IPS-18a (cell line): ENCODE measurements at regions not wholly inside any gene's neighbourhood (a gene's known extent, or its start where the extent isn't known, plus 50 kb on each side); places are given as distances from the start of the nearest gene placed in this dataset.
A peak's percentile ranks its signal among the peaks of the same experiment; 100 is the strongest.

Source experiments
- H3K27ac ChIP-seq: one replicate; pipeline ENCODE4 v1.5.1; 2013; ENCODE audit warnings: low read length
- H3K27me3 ChIP-seq: one replicate; pipeline ENCODE4 v1.6.1; 2013; ENCODE audit warnings: mild to moderate bottlenecking, low read length; ENCODE audit not compliant: control insufficient read depth, insufficient read depth
- H3K36me3 ChIP-seq: one replicate; pipeline ENCODE4 v1.6.1; 2013; ENCODE audit warnings: low read depth, low read length; ENCODE audit not compliant: control insufficient read depth
- H3K4me1 ChIP-seq: one replicate; pipeline ENCODE4 v1.6.1; 2013; ENCODE audit warnings: low read depth, low read length; ENCODE audit not compliant: control insufficient read depth
- H3K4me3 ChIP-seq: one replicate; pipeline ENCODE4 v1.5.1; 2013; ENCODE audit warnings: low read length
- H3K9ac ChIP-seq: one replicate; pipeline ENCODE4 v1.6.1; 2013; ENCODE audit warnings: mild to moderate bottlenecking, low read length, moderate library complexity
- H3K9me3 ChIP-seq: one replicate; pipeline ENCODE4 v1.6.1; 2013; ENCODE audit warnings: low read depth, low read length; ENCODE audit not compliant: control insufficient read depth

DNA sequence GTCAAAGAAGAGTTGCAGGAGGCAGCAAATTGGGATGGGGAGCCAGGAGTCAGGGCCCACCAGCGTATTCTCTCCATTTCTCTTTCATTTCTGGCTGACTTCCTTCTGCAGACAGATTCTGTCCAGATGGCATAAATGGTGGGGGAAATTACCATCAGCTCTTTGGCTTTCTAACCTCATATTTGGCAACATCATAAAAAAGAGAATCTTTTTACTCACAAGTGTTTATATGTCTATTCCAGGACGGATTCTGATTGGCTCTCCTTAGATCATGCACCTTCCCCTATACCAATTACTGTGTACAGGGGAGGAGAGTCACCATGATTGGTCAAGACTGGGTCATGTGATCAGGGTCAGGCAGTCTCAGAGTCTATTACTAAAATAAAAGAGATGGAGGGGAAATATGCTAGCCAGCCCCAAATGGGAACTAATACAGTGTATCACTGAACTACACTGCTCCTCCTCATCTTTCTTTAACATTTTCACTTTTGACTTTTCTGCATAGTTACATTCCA lies 537.1 kb upstream of the EEF2KMT start:
- H3K9ac ChIP-seq, result no peak overlapping the region
- no peaks in the 10 kb centered on the region for H3K9me3 ChIP-seq
- H3K4me3 ChIP-seq, result no peak overlapping the region
- H3K27ac ChIP-seq, result no peak overlapping the region
- H3K27me3 ChIP-seq, result no peaks in the 10 kb centered on the region
- peaks cover 5% of the 10 kb centered on the region for H3K4me1 ChIP-seq
- no peaks in the 10 kb centered on the region for H3K36me3 ChIP-seq

DNA sequence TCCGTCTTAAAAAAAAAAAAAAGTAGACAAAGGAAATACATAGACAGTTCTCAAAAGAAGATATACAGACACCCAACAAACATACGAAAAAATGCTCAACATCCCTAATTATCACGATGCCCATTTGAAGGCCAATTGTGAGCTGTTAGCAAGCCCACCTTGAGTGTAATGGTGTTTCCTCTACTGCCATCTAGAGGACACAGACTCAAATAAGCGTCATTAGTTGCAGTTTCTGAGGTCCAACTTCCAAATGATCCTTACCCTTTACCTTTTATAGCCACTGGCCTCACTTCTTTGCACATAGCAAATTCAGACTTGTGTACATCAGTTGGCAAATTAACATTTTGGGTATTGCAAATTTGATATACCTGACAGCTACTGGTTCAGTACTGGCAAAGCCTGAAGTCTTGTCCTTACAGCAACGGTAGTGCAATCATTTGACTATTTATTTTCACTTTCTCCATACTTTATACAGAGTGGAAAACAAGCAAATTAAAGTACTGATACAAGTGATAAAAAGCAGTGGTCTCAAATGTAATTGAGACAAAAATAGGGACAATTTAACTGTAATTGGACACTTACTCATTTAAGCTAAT lies 536.3 kb upstream of the EEF2KMT start:
- Histone ChIP-seq H3K4me3 (no peak overlapping the region), H3K4me1 (peaks cover 5% of the 10 kb centered on the region), H3K27me3 (no peaks in the 10 kb centered on the region), H3K9me3 (no peaks in the 10 kb centered on the region), H3K36me3 (no peaks in the 10 kb centered on the region), H3K27ac (no peak overlapping the region), H3K9ac (no peak overlapping the region)

- H3K36me3 ChIP-seq, result no peaks in the 10 kb centered on the region
- H3K27me3 ChIP-seq, result no peaks in the 10 kb centered on the region
- H3K9ac ChIP-seq, result no peak overlapping the region
- no peak overlapping the region for H3K27ac ChIP-seq
- H3K4me1 ChIP-seq, result no peaks in the 10 kb centered on the region
- no peaks in the 10 kb centered on the region for H3K9me3 ChIP-seq
- H3K4me3 ChIP-seq, result no peak overlapping the region
Measured at GRCh38 chr16:5622234-5622884, 524.8 kb upstream of the EEF2KMT start.

DNA sequence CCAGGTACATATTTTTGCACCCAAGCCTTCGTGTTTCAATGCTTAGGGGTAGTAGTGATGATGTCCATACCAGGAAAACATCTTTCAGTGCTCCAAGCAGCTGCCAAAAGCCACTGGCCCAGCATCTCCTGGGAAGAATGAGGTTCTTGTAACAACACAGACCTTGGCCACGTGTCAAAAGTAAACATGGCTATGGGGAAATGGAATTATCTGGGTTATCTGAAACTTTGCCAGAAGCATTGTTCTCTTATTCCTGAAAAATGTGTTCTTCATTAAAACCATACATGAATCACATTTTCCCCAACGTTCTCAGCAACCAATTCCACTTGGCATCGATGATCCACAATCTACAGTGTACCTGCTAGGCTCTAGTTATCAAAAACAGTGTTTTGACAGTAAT lies 524.2 kb upstream of the EEF2KMT start:
- Histone ChIP-seq H3K36me3 (no peaks in the 10 kb centered on the region), H3K9me3 (no peaks in the 10 kb centered on the region), H3K27ac (no peak overlapping the region), H3K4me3 (no peak overlapping the region), H3K9ac (no peak overlapping the region), H3K27me3 (no peaks in the 10 kb centered on the region), H3K4me1 (no peaks in the 10 kb centered on the region)

DNA sequence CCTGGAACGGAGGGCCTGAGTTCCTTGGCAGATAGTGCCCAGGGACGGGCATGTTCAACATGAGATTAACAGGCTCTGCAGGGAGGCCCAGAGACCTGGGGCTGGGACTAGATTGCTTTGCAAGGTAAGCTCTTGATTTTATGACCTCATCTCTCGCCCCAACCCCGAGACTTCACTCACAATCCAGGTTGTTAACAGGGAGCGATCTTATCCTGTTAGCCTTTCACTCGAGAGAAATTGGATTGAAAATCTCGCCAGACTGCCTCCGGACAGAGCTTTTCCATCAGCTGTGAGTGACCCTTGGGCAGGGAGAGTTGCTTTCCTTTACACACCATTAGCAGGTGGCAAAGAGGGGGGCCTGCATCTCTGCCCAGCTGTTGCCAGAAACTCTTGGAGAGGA lies 521.7 kb upstream of the EEF2KMT start:
- Histone ChIP-seq H3K4me3 (no peak overlapping the region), H3K27ac (no peak overlapping the region), H3K9me3 (no peaks in the 10 kb centered on the region), H3K27me3 (no peaks in the 10 kb centered on the region), H3K36me3 (no peaks in the 10 kb centered on the region), H3K9ac (no peak overlapping the region), H3K4me1 (peaks cover 3% of the 10 kb centered on the region)

DNA sequence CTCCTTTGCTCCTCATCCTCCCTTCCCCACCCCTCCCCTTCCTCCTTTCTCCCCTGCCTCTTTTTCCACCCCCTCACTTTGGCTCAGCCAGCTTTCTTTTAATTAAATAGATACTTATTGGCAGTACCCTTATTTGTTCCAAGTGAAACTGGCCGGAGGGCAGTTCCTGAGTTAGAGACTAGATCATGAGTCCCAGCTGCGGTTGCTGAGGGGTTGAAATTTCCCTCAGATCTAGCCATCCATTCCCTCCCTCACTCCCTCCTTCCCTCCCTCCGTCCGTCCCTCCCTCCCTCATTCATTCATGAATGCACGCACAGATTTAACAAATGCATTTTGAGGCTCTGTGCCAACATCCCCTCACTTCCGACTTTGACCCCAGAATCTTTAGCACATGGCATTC lies 519.2 kb upstream of the EEF2KMT start:
- H3K27me3 ChIP-seq, result no peaks in the 10 kb centered on the region
- peaks cover 3% of the 10 kb centered on the region for H3K4me1 ChIP-seq
- no peaks in the 10 kb centered on the region for H3K9me3 ChIP-seq

DNA sequence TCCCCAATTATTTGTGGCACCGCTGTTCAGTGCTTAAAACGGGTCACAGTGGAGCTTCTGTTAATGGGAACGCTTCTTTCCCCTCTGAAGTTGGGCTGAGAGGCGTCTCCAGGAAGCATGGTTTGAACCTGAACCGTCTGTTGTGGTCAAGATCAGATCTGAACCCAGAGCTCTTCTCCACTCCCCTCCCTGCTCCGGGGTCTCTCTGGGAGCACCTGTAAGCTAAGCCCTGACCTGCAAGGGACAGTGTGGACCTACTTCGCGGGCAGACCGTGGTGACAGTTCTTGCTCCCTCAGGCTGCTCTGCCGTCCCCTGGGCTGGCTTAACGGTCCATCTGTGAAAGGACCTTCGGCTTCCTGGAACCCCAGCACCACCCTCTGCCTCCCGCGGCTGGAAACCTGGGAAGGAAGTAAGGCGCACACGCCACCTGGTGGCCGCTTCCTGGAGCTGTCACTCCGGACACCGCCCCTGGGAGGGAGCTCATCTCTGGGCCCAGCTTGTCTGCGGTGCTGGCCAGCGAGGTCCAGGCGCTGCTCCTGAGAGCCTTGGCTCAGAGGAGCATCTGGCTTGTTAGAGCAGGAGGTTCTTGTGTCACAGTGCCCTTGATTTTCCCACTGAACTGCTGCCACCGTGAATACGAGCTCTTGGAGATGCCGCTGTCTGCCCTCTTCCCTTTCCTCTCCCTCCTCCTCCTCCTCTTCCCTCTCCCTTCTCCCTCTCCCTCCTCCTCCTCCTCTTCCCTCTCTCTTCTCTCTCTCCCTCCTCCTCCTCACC lies 518.5 kb upstream of the EEF2KMT start:
- H3K36me3 ChIP-seq, result no peaks in the 10 kb centered on the region
- no peak overlapping the region for H3K27ac ChIP-seq
- peak overlapping the region; percentile 52 for H3K4me3 ChIP-seq
- no peaks in the 10 kb centered on the region for H3K9me3 ChIP-seq
- H3K27me3 ChIP-seq, result no peaks in the 10 kb centered on the region
- no peak overlapping the region for H3K9ac ChIP-seq
- H3K4me1 ChIP-seq, result peaks cover 3% of the 10 kb centered on the region

More for the DNA sequence above, 519.2 kb upstream of the EEF2KMT start:
- Histone ChIP-seq H3K36me3 (no peaks in the 10 kb centered on the region), H3K4me3 (no peak overlapping the region), H3K9ac (no peak overlapping the region), H3K27ac (no peak overlapping the region)

- Histone ChIP-seq H3K27ac (no peak overlapping the region), H3K4me3 (no peak overlapping the region), H3K36me3 (no peaks in the 10 kb centered on the region), H3K4me1 (no peaks in the 10 kb centered on the region), H3K9ac (no peak overlapping the region), H3K27me3 (no peaks in the 10 kb centered on the region), H3K9me3 (no peaks in the 10 kb centered on the region)
Measured at GRCh38 chr16:5607169-5607568, 509.6 kb upstream of the EEF2KMT start.

DNA sequence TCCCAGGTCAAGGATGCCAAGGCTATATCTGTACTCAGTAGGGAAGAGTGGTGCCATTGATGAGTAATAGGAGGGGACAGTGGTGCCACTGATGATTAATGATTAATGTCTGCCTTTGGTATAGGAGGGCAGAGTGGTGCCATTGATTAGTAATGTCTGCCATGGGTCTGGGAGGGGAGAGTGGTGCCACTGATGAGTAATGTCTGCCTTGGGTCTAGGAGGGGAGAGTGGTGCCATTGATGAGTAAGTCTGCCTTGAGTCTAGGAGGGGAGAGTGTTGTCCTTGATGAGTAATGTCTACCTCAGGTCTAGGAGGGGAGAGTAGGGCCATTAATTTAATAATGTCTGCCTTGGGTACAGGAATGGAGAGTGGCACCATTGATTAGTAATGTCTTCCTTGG lies 507.8 kb upstream of the EEF2KMT start:
- H3K27me3 ChIP-seq, result no peaks in the 10 kb centered on the region
- no peaks in the 10 kb centered on the region for H3K9me3 ChIP-seq
- H3K36me3 ChIP-seq, result no peaks in the 10 kb centered on the region
- no peaks in the 10 kb centered on the region for H3K4me1 ChIP-seq
- H3K4me3 ChIP-seq, result no peak overlapping the region
- H3K9ac ChIP-seq, result no peak overlapping the region
- no peak overlapping the region for H3K27ac ChIP-seq

DNA sequence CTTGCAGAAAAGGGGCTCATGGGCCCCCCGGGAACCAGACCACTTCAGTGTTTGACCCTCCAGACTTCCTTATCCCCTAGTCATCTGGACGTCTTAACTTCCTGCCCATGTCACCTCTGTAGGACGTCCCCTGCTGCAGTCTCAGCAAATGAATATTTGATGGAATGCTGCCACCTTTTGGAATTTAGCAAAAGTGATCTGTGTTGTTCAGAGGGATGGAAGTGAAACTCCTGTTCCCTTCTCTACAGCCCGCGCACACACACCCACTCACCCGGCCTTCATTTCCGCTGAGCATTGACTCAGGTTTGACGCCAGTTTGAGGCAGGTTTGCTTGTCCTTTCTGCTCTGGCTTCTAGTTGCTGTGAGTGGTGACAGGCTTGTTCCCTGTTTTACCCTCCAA lies 507.2 kb upstream of the EEF2KMT start:
- H3K36me3 ChIP-seq, result no peaks in the 10 kb centered on the region

GRCh38 chr16:5603836-5604235 lies 506.2 kb upstream of the EEF2KMT start:
- H3K4me1 ChIP-seq, result no peaks in the 10 kb centered on the region
- H3K4me3 ChIP-seq, result no peak overlapping the region
- H3K9ac ChIP-seq, result no peak overlapping the region
- no peaks in the 10 kb centered on the region for H3K27me3 ChIP-seq
- no peaks in the 10 kb centered on the region for H3K9me3 ChIP-seq
- no peaks in the 10 kb centered on the region for H3K36me3 ChIP-seq
- no peak overlapping the region for H3K27ac ChIP-seq

More for the DNA sequence above, 507.2 kb upstream of the EEF2KMT start:
- H3K4me3 ChIP-seq, result no peak overlapping the region
- no peaks in the 10 kb centered on the region for H3K27me3 ChIP-seq
- H3K27ac ChIP-seq, result no peak overlapping the region
- no peaks in the 10 kb centered on the region for H3K4me1 ChIP-seq
- no peak overlapping the region for H3K9ac ChIP-seq
- H3K9me3 ChIP-seq, result no peaks in the 10 kb centered on the region
